Tibial nerve (tissue), 4 donors: ENCODE measurements at regions not wholly inside any gene's neighbourhood (a gene's known extent, or its start where the extent isn't known, plus 50 kb on each side); places are given as distances from the start of the nearest gene placed in this dataset.

Experiments
- EP300 ChIP-seq, 2 donors: sonication (generic); formaldehyde crosslinking; IDR thresholded peaks; one replicate each; pipeline ENCODE4 v1.6.1; 2017; ENCODE audit warnings: antibody characterized with exemption in 2 of 2, mild to moderate bottlenecking in 1 of 2
- TF ChIP-seq, protein P1 (sequence below), 5 experiments: fragments of 200-600 bp in 3 of 5; fragments of 450-650 bp in 2 of 5; sonication (generic) in 3 of 5; IDR thresholded peaks; one replicate each; pipeline ENCODE4 v1.5.1; 2016 to 2019; ENCODE audit warnings: antibody characterized with exemption in 5 of 5, mild to moderate bottlenecking in 3 of 5, moderate library complexity in 2 of 5

- no peak for TF ChIP-seq EP300 (IDR thresholded peaks at IDR 0.05)
- TF ChIP-seq, protein P1, sequence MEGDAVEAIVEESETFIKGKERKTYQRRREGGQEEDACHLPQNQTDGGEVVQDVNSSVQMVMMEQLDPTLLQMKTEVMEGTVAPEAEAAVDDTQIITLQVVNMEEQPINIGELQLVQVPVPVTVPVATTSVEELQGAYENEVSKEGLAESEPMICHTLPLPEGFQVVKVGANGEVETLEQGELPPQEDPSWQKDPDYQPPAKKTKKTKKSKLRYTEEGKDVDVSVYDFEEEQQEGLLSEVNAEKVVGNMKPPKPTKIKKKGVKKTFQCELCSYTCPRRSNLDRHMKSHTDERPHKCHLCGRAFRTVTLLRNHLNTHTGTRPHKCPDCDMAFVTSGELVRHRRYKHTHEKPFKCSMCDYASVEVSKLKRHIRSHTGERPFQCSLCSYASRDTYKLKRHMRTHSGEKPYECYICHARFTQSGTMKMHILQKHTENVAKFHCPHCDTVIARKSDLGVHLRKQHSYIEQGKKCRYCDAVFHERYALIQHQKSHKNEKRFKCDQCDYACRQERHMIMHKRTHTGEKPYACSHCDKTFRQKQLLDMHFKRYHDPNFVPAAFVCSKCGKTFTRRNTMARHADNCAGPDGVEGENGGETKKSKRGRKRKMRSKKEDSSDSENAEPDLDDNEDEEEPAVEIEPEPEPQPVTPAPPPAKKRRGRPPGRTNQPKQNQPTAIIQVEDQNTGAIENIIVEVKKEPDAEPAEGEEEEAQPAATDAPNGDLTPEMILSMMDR (IDR thresholded peaks at IDR 0.05), result no peak
These were observed 344.7 kb downstream of the CDC5L start for GRCh38 chr6:44732243-44732642.
